Caco-2 (cell line): ENCODE measurements at regions not wholly inside any gene's neighbourhood (a gene's known extent, or its start where the extent isn't known, plus 50 kb on each side); places are given as distances from the start of the nearest gene placed in this dataset.

ENCODE experiments used
- BruUV-seq: library from RNA; stranded (reverse); fragments of 400-500 nt; replicated peaks from 2 replicates; lab custom pipeline; 2021; lab: Mats Ljungman, UMichigan
- CTCF ChIA-PET: fragments of 300-600 bp; sonication (Branson Sonifier 250); formaldehyde crosslinking; loops from one replicate; lab custom pipeline; 2022; ENCODE audit warnings: antibody characterized with exemption; lab: Charles Lee
- POLR2A ChIA-PET: fragments of 300-600 bp; sonication (Branson Sonifier 250); formaldehyde crosslinking; loops from one replicate; lab custom pipeline; 2022; ENCODE audit warnings: antibody characterized with exemption; lab: Charles Lee
- DNase-seq, 2 experiments: peaks; one replicate each; pipeline versions ENCODE4 v3.0.0 to v3.0.0-alpha.2; 2020 to 2022
- H3K27me3 ChIP-seq: replicated peaks from 2 replicates; pipeline ENCODE4 v1.6.0; 2011; ENCODE audit warnings: low read length; ENCODE audit not compliant: control insufficient read depth, insufficient read depth
- H3K36me3 ChIP-seq: 2 replicates; pipeline ENCODE4 v1.5.1; 2011; ENCODE audit warnings: low read length; ENCODE audit not compliant: control insufficient read depth, insufficient read depth
- H3K4me1 ChIP-seq: fragments of 250-450 bp; sonication (Bioruptor Pico); 2 replicates; pipeline ENCODE4 v1.5.1; 2020; ENCODE audit warnings: mild to moderate bottlenecking
- H3K4me3 ChIP-seq: 2 replicates; pipeline ENCODE4 v1.5.1; 2011; ENCODE audit warnings: low read depth, mild to moderate bottlenecking, control low read depth, low read length
- H3K9me3 ChIP-seq: fragments of 250-450 bp; sonication (Bioruptor Pico); 2 replicates; pipeline ENCODE4 v1.5.1; 2020; ENCODE audit warnings: mild to moderate bottlenecking, moderate library complexity
- H3K27ac Mint-ChIP-seq: one replicate; pipeline ENCODE4 v1.8.0; 2022; ENCODE audit warnings: mixed read lengths; ENCODE audit not compliant: unreplicated experiment
- H3K27me3 Mint-ChIP-seq: one replicate; pipeline ENCODE4 v1.8.0; 2022; ENCODE audit warnings: mixed read lengths; ENCODE audit not compliant: insufficient read depth, unreplicated experiment
- H3K36me3 Mint-ChIP-seq: one replicate; pipeline ENCODE4 v1.8.0; 2022; ENCODE audit warnings: mild to moderate bottlenecking, mixed read lengths; ENCODE audit not compliant: insufficient read depth, unreplicated experiment
- H3K4me1 Mint-ChIP-seq: one replicate; pipeline ENCODE4 v1.8.0; 2022; ENCODE audit warnings: low read depth, mixed read lengths; ENCODE audit not compliant: unreplicated experiment
- H3K4me3 Mint-ChIP-seq: one replicate; pipeline ENCODE4 v1.8.0; 2022; ENCODE audit warnings: mild to moderate bottlenecking, moderate library complexity, mixed read lengths; ENCODE audit not compliant: unreplicated experiment
- H3K9me3 Mint-ChIP-seq: one replicate; pipeline ENCODE4 v1.8.0; 2022; ENCODE audit warnings: mixed read lengths; ENCODE audit not compliant: unreplicated experiment
- CTCF ChIP-seq, 2 experiments: fragments of 200-600 bp in 1 of 2; IDR thresholded peaks; 1 replicate in 1 of 2; 2 replicates in 1 of 2; pipeline versions ENCODE4 v1.5.1 to v1.8.0; 2011 to 2022; ENCODE audit warnings: antibody characterized with exemption in 1 of 2, control low read depth in 1 of 2, inconsistent platforms in 1 of 2, low read depth in 1 of 2, low read length in 1 of 2, mild to moderate bottlenecking in 1 of 2, moderate library complexity in 1 of 2; ENCODE audit not compliant: insufficient read depth in 1 of 2, severe bottlenecking in 1 of 2, unreplicated experiment in 1 of 2
- intact Hi-C: fragments of 100-400 bp; cut with micrococcal nuclease; formaldehyde crosslinking; loops from one replicate; pipeline ENCODE4 v1.10.0; 2022; ENCODE audit not compliant: unreplicated experiment

- no peaks in the 10 kb centered on the region for H3K27me3 Mint-ChIP-seq
- H3K4me3 Mint-ChIP-seq: no peak overlapping the region
- H3K9me3 ChIP-seq: no peaks in the 10 kb centered on the region
- H3K9me3 Mint-ChIP-seq: no peaks in the 10 kb centered on the region
- H3K27ac Mint-ChIP-seq: no peak overlapping the region
- ChIA-PET CTCF (no interaction called here), POLR2A (no interaction called here)
- H3K27me3 ChIP-seq: no peaks in the 10 kb centered on the region
- no peak for DNase-seq
- H3K4me1 ChIP-seq: no peaks in the 10 kb centered on the region
- H3K36me3 ChIP-seq: no peaks in the 10 kb centered on the region
- TF ChIP-seq CTCF (IDR thresholded peaks at IDR 0.05; ENCODE audit: insufficient read depth in 1 of 2, low read depth in 1 of 2, low read length in 1 of 2, severe bottlenecking in 1 of 2, unreplicated experiment in 1 of 2): no peak
- H3K4me1 Mint-ChIP-seq: no peaks in the 10 kb centered on the region
- no peaks in the 10 kb centered on the region for H3K36me3 Mint-ChIP-seq
- BruUV-seq: no TSS peak
- H3K4me3 ChIP-seq: no peak overlapping the region
- intact Hi-C loops: no loop called here
Observed at GRCh38 chr5:120096413-120096812, 367.7 kb upstream of the PRR16 start.

GRCh38 chr5:120098426-120098825, 365.7 kb upstream of the PRR16 start:
- Histone ChIP-seq H3K9me3 (no peaks in the 10 kb centered on the region), H3K4me1 (no peaks in the 10 kb centered on the region), H3K4me3 (no peak overlapping the region), H3K27me3 (no peaks in the 10 kb centered on the region), H3K36me3 (no peaks in the 10 kb centered on the region)
- H3K4me1 Mint-ChIP-seq: no peaks in the 10 kb centered on the region
- H3K4me3 Mint-ChIP-seq: no peak overlapping the region
- no peak for TF ChIP-seq CTCF (IDR thresholded peaks at IDR 0.05; ENCODE audit: insufficient read depth in 1 of 2, low read depth in 1 of 2, low read length in 1 of 2, severe bottlenecking in 1 of 2, unreplicated experiment in 1 of 2)
- ChIA-PET CTCF (no interaction called here), POLR2A (no interaction called here)
- no peaks in the 10 kb centered on the region for H3K9me3 Mint-ChIP-seq
- H3K27ac Mint-ChIP-seq: no peak overlapping the region
- no peaks in the 10 kb centered on the region for H3K27me3 Mint-ChIP-seq
- no TSS peak for BruUV-seq
- intact Hi-C loops: no loop called here
- H3K36me3 Mint-ChIP-seq: no peaks in the 10 kb centered on the region
- no peak for DNase-seq

- intact Hi-C loops: no loop called here
- no peak for TF ChIP-seq CTCF (IDR thresholded peaks at IDR 0.05; ENCODE audit: insufficient read depth in 1 of 2, low read depth in 1 of 2, low read length in 1 of 2, severe bottlenecking in 1 of 2, unreplicated experiment in 1 of 2)
- Mint-ChIP-seq H3K4me1 (no peaks in the 10 kb centered on the region), H3K27me3 (no peaks in the 10 kb centered on the region), H3K4me3 (no peak overlapping the region), H3K9me3 (no peaks in the 10 kb centered on the region), H3K27ac (no peak overlapping the region), H3K36me3 (no peaks in the 10 kb centered on the region)
- no TSS peak for BruUV-seq
- ChIA-PET POLR2A (no interaction called here), CTCF (no interaction called here)
- DNase-seq: no peak
- Histone ChIP-seq H3K36me3 (no peaks in the 10 kb centered on the region), H3K4me1 (no peaks in the 10 kb centered on the region), H3K27me3 (no peaks in the 10 kb centered on the region), H3K9me3 (no peaks in the 10 kb centered on the region), H3K4me3 (no peak overlapping the region)
Observed at GRCh38 chr5:120098902-120099535, 365.1 kb upstream of the PRR16 start.
